ENCODE measurements at regions not wholly inside any gene's neighbourhood (a gene's known extent, or its start where the extent isn't known, plus 50 kb on each side); places are given as distances from the start of the nearest gene placed in this dataset.
"Not testable (repeated sequence)": the region's sequence is repeated elsewhere in the genome, so short reads cannot be mapped to it uniquely, and the experiment has no call there.

GRCh38 chr10:34024693-34025425 is 690.4 kb upstream of the NRP1 start:
- no peak for DNase-seq
- H3K9me3 Mint-ChIP-seq, result peaks cover 1% of the 10 kb centered on the region
- no peaks in the 10 kb centered on the region for H3K36me3 Mint-ChIP-seq

GRCh38 chr10:34024282-34024681 is 689.8 kb upstream of the NRP1 start:
- no peak for DNase-seq
- Mint-ChIP-seq H3K27me3 (no peaks in the 10 kb centered on the region), H3K9me3 (peaks cover 1% of the 10 kb centered on the region), H3K36me3 (no peaks in the 10 kb centered on the region), H3K4me1 (no peaks in the 10 kb centered on the region), H3K4me3 (no peak overlapping the region), H3K27ac (no peak overlapping the region)

More at GRCh38 chr10:34024693-34025425, 690.4 kb upstream of the NRP1 start:
- Mint-ChIP-seq H3K4me3 (no peak overlapping the region), H3K4me1 (no peaks in the 10 kb centered on the region), H3K27me3 (no peaks in the 10 kb centered on the region), H3K27ac (no peak overlapping the region)

- Mint-ChIP-seq H3K36me3 (no peaks in the 10 kb centered on the region), H3K27me3 (no peaks in the 10 kb centered on the region), H3K9me3 (peaks cover 1% of the 10 kb centered on the region), H3K4me1 (no peaks in the 10 kb centered on the region), H3K4me3 (no peak overlapping the region), H3K27ac (no peak overlapping the region)
- DNase-seq, result no peak
Observed at GRCh38 chr10:34022195-34022594, 687.7 kb upstream of the NRP1 start.

DNA sequence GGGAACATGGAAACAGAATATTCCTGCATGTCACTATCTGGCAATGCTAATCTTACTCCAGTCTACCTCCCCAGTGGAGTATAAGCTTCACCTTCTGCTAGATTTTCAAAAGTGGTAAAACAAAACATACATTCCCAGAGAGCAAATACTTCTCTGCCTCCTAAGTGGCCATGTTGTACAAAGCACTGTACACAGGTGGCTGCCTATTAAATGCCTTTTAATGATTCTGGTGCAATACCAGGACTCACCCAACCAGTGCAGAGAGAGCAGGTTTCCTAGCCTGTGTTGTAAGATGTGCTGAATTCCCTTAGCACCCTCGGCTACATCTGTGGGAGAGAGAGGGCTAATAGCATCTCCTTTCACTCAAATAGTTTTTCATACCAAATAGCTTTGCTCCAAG is 684.3 kb upstream of the NRP1 start:
- H3K4me3 Mint-ChIP-seq, result no peak overlapping the region
- no peaks in the 10 kb centered on the region for H3K9me3 Mint-ChIP-seq
- H3K27ac Mint-ChIP-seq, result no peak overlapping the region
- DNase-seq, result no peak
- peaks cover 3% of the 10 kb centered on the region for H3K27me3 Mint-ChIP-seq
- H3K36me3 Mint-ChIP-seq, result no peaks in the 10 kb centered on the region
- no peaks in the 10 kb centered on the region for H3K4me1 Mint-ChIP-seq

DNA sequence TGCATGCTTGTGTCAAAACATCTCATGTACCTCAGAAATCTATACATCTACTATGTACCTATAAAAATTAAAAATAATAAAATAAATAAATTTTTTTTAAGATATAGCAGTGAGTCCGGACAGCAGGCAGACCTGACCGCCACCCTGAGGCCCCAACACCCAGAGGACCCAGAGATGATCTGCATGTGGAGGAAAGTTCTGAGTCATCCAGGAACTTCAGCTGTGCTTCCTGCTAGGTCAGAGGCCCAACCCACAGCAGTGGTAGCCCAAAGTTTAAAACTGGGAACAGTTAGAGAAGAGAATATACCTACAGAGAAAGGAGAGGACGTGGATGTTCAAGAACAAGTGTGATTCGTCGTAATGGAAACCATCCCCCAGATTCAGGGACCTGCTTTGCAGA is 683.7 kb upstream of the NRP1 start:
- Mint-ChIP-seq H3K27ac (no peak overlapping the region), H3K9me3 (no peaks in the 10 kb centered on the region), H3K4me3 (no peak overlapping the region), H3K4me1 (no peaks in the 10 kb centered on the region), H3K27me3 (peaks cover 3% of the 10 kb centered on the region), H3K36me3 (no peaks in the 10 kb centered on the region)
- no peak for DNase-seq

- Mint-ChIP-seq H3K27me3 (peaks cover 3% of the 10 kb centered on the region), H3K27ac (no peak overlapping the region), H3K36me3 (no peaks in the 10 kb centered on the region), H3K9me3 (no peaks in the 10 kb centered on the region), H3K4me1 (no peaks in the 10 kb centered on the region), H3K4me3 (no peak overlapping the region)
- DNase-seq, result no peak
Observed at GRCh38 chr10:34017281-34017680, 682.8 kb upstream of the NRP1 start.

GRCh38 chr10:34016576-34016975 is 682.1 kb upstream of the NRP1 start:
- Mint-ChIP-seq H3K4me1 (no peaks in the 10 kb centered on the region), H3K36me3 (no peaks in the 10 kb centered on the region), H3K4me3 (no peak overlapping the region), H3K27ac (no peak overlapping the region), H3K27me3 (peaks cover 3% of the 10 kb centered on the region), H3K9me3 (no peaks in the 10 kb centered on the region)
- no peak for DNase-seq

DNA sequence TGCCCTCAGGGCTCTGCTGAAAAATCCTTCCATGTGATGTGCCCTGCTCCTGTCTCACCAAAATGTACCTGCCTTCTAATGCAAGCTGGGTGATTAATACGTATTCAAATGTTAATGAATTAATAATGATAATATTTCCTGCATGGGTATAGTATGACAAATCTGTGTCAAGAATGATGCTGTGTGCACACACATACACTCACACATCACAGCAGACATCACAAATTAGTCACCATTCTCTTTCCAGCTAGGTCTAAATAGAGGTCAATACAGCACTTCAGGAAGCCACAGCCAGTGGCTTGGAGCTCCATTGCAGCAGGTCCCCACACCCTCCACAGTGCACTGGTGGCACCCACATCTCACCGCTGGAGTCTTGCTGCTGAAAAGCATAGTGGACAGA is 681.2 kb upstream of the NRP1 start:
- Mint-ChIP-seq H3K27me3 (peaks cover 3% of the 10 kb centered on the region), H3K9me3 (no peaks in the 10 kb centered on the region), H3K4me3 (no peak overlapping the region), H3K27ac (no peak overlapping the region), H3K4me1 (no peaks in the 10 kb centered on the region), H3K36me3 (no peaks in the 10 kb centered on the region)
- no peak for DNase-seq

- Mint-ChIP-seq H3K9me3 (no peaks in the 10 kb centered on the region), H3K4me3 (no peak overlapping the region), H3K4me1 (no peaks in the 10 kb centered on the region), H3K36me3 (no peaks in the 10 kb centered on the region), H3K27me3 (peaks cover 3% of the 10 kb centered on the region), H3K27ac (no peak overlapping the region)
- DNase-seq, result no peak
Observed at GRCh38 chr10:34013235-34013634, 678.8 kb upstream of the NRP1 start.

DNA sequence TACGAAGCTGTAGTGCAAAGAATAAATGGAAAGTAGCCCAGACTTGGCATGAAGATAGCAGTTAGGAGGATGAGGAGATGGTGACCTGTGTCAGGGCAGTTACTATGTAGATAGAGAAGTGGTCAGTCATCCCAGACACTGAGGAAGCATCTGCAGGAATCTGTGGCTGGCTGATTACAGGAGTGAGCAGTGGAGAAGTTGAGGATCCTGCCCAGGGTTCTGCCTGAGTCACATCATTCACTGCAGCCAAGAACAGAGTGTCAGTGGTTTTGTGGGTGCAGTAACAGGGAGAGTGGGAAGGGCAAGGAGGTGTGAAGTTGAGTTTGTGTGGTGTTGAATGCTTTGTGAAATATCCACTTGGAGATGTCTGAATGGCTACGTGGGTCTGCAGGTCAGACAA is 676.4 kb upstream of the NRP1 start:
- Mint-ChIP-seq H3K36me3 (no peaks in the 10 kb centered on the region), H3K9me3 (no peaks in the 10 kb centered on the region), H3K27me3 (peaks cover 3% of the 10 kb centered on the region), H3K4me1 (no peaks in the 10 kb centered on the region), H3K4me3 (no peak overlapping the region), H3K27ac (no peak overlapping the region)
- DNase-seq, result no peak

DNA sequence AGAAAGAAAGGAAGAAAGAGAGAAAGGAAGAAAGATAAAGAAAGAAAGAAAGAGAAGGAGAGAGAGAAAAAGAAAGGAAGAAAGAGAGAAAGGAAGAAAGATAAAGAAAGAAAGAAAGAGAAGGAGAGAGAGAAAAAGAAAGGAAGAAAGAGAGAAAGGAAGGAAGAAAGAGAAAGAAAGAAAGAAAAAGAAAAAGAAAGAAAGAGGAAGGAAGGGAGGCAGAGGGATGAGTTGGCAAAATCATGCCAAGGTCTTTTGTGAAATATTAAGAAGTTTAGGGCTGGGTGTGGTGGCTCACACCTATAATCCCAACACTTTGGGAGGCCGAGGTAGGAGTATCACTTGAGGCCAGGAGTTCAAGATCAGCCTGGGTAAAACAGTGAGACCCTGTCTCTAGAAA is 675.8 kb upstream of the NRP1 start:
- not testable (repeated sequence) for H3K36me3 Mint-ChIP-seq, H3K4me3 Mint-ChIP-seq, H3K27ac Mint-ChIP-seq, H3K4me1 Mint-ChIP-seq, H3K27me3 Mint-ChIP-seq, H3K9me3 Mint-ChIP-seq, DNase-seq

- Mint-ChIP-seq H3K4me3 (no peak overlapping the region), H3K27ac (no peak overlapping the region), H3K27me3 (no peaks in the 10 kb centered on the region), H3K9me3 (no peaks in the 10 kb centered on the region), H3K4me1 (no peaks in the 10 kb centered on the region), H3K36me3 (no peaks in the 10 kb centered on the region)
- no peak for DNase-seq
Observed at GRCh38 chr10:34008656-34009055, 674.2 kb upstream of the NRP1 start.

DNA sequence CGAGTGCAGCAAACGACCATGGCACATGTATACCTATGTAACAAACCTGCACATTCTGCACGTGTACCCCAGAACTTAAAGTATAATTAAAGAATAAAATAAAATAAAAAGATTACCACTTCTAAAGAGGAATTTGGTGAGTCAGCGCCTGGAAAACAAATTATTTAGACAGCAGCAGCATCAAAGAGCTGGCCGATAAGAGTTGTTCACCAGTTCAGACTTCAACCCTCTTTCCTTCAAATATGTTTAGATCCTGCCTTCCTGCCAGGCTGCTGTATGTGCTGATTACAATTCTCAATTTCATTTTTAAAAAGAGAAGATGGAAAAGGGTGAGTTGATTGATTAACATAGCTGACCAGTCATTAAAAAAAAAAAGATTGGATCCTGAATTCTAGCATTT is 672.0 kb upstream of the NRP1 start:
- H3K4me3 Mint-ChIP-seq, result no peak overlapping the region
- no peaks in the 10 kb centered on the region for H3K36me3 Mint-ChIP-seq
- no peaks in the 10 kb centered on the region for H3K9me3 Mint-ChIP-seq
- H3K27ac Mint-ChIP-seq, result no peak overlapping the region
- no peak for DNase-seq
- no peaks in the 10 kb centered on the region for H3K27me3 Mint-ChIP-seq
- H3K4me1 Mint-ChIP-seq, result no peaks in the 10 kb centered on the region

DNA sequence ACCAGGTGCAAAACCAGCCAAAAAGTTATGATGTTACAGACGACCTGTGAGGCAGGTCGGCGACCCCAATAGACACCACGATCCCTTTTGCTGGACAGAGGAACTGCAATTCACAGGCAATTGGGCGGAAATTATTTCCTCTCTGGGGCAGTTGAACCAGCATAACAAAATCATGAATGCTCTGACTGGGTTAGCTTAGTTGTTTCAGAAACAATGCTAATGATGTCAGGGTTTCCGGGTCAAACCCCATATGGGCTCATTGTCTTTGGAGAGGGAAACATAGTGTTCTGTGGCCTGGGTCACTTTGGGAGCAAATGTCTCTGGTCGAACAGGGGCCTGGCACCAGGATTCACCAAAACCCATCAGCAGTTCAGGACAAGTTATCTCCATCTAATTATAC is 669.1 kb upstream of the NRP1 start:
- Mint-ChIP-seq H3K27me3 (no peaks in the 10 kb centered on the region), H3K4me1 (no peaks in the 10 kb centered on the region), H3K27ac (no peak overlapping the region), H3K9me3 (no peaks in the 10 kb centered on the region), H3K36me3 (no peaks in the 10 kb centered on the region), H3K4me3 (no peak overlapping the region)
- DNase-seq, result no peak

GRCh38 chr10:34002896-34003295 is 668.4 kb upstream of the NRP1 start:
- Mint-ChIP-seq H3K9me3 (no peaks in the 10 kb centered on the region), H3K27ac (no peak overlapping the region), H3K36me3 (no peaks in the 10 kb centered on the region), H3K4me1 (no peaks in the 10 kb centered on the region), H3K27me3 (no peaks in the 10 kb centered on the region), H3K4me3 (no peak overlapping the region)
- DNase-seq, result no peak

GRCh38 chr10:34001831-34002230 is 667.4 kb upstream of the NRP1 start:
- no peak for DNase-seq
- H3K9me3 Mint-ChIP-seq, result no peaks in the 10 kb centered on the region
- H3K4me1 Mint-ChIP-seq, result no peaks in the 10 kb centered on the region
- no peaks in the 10 kb centered on the region for H3K36me3 Mint-ChIP-seq
- no peak overlapping the region for H3K4me3 Mint-ChIP-seq
- no peak overlapping the region for H3K27ac Mint-ChIP-seq
- H3K27me3 Mint-ChIP-seq, result no peaks in the 10 kb centered on the region
